Panc1 (cell line): ENCODE measurements at regions not wholly inside any gene's neighbourhood (a gene's known extent, or its start where the extent isn't known, plus 50 kb on each side); places are given as distances from the start of the nearest gene placed in this dataset.

Source experiments
- ATAC-seq: fragments of 200-7000 bp; cut with Tn5 transposase; 2 replicates; pipeline ENCODE4 v1.9.1; 2020; ENCODE audit warnings: mild to moderate bottlenecking, moderate library complexity
- BruUV-seq: library from RNA; stranded (reverse); fragments of 400-500 nt; replicated peaks from 2 replicates; lab custom pipeline; 2021; lab: Mats Ljungman, UMichigan
- CTCF ChIA-PET: fragments of 300-600 bp; sonication (Branson Sonifier 250); formaldehyde crosslinking; loops from one replicate; lab custom pipeline; 2022; ENCODE audit warnings: antibody characterized with exemption; lab: Charles Lee
- POLR2A ChIA-PET: fragments of 300-600 bp; sonication (Branson Sonifier 250); formaldehyde crosslinking; loops from one replicate; lab custom pipeline; 2022; ENCODE audit warnings: antibody characterized with exemption; lab: Charles Lee
- DNase-seq: peaks from one replicate; pipeline ENCODE4 v3.0.0-alpha.2; 2010; ENCODE audit warnings: low read depth, low spot score
- H3K27ac ChIP-seq: 2 replicates; pipeline ENCODE4 v1.5.1; 2011; ENCODE audit warnings: mild to moderate bottlenecking, low read length, inconsistent platforms
- H3K27me3 ChIP-seq: fragments of 200-500 bp; sonication (Bioruptor generic); 2 replicates; pipeline ENCODE4 v1.6.0; 2014; ENCODE audit warnings: low read length, inconsistent platforms; ENCODE audit not compliant: control insufficient read depth, insufficient read depth
- H3K36me3 ChIP-seq: fragments of 200-500 bp; sonication (Bioruptor generic); 2 replicates; pipeline ENCODE4 v1.5.1; 2014; ENCODE audit warnings: inconsistent platforms, mild to moderate bottlenecking, low read length, moderate library complexity; ENCODE audit not compliant: control insufficient read depth, insufficient read depth
- H3K4me1 ChIP-seq: 2 replicates; pipeline ENCODE4 v1.5.1; 2011; ENCODE audit warnings: inconsistent platforms, mild to moderate bottlenecking, low read length, moderate library complexity; ENCODE audit not compliant: control insufficient read depth, insufficient read depth
- H3K4me3 ChIP-seq, 2 experiments: 2 replicates each; pipeline ENCODE4 v1.5.1; 2011 to 2012; ENCODE audit warnings: low read depth in 2 of 2, low read length in 2 of 2, mild to moderate bottlenecking in 2 of 2, inconsistent platforms in 1 of 2, moderate library complexity in 1 of 2
- H3K9me3 ChIP-seq: fragments of 200-500 bp; sonication (Bioruptor generic); 2 replicates; pipeline ENCODE4 v1.5.1; 2014; ENCODE audit warnings: low read depth, mild to moderate bottlenecking, inconsistent platforms, low read length, moderate library complexity; ENCODE audit not compliant: control insufficient read depth, insufficient read depth
- CTCF ChIP-seq: fragments of 450-650 bp; IDR thresholded peaks from 2 replicates; pipeline ENCODE4 v1.5.1; 2017; ENCODE audit warnings: mild to moderate bottlenecking
- POLR2AphosphoS5 ChIP-seq: IDR thresholded peaks from 2 replicates; pipeline ENCODE4 v1.6.1; 2012; ENCODE audit warnings: mild to moderate bottlenecking, low read depth, low read length, moderate library complexity
- REST ChIP-seq, 2 experiments: IDR thresholded peaks; 2 replicates each; pipeline ENCODE4 v1.6.1; 2011 to 2012; ENCODE audit warnings: low read depth in 2 of 2, control low read depth in 1 of 2, low read length in 1 of 2, mild to moderate bottlenecking in 1 of 2, moderate library complexity in 1 of 2; ENCODE audit not compliant: insufficient read depth in 1 of 2
- SIN3A ChIP-seq: IDR thresholded peaks from 2 replicates; pipeline ENCODE4 v1.6.1; 2012; ENCODE audit warnings: low read depth, mild to moderate bottlenecking, low read length, moderate library complexity, borderline replicate concordance; ENCODE audit not compliant: insufficient read depth
- TCF7L2 ChIP-seq: IDR thresholded peaks from 2 replicates; pipeline ENCODE4 v1.6.1; 2011; ENCODE audit warnings: mild to moderate bottlenecking, low read depth, low read length, inconsistent platforms
- in situ Hi-C: cut with HindIII; loops from 2 replicates; pipeline ENCODE4 v1.10.0; 2016; ENCODE audit warnings: low sequenced_read_pairs, low pct_unique_long_range_greater_than_20kb
- intact Hi-C: fragments of 100-400 bp; cut with micrococcal nuclease; formaldehyde crosslinking; loops from one replicate; pipeline ENCODE4 v1.10.0; 2022; ENCODE audit not compliant: unreplicated experiment

- H3K27me3 ChIP-seq, result no peaks in the 10 kb centered on the region
- no peaks in the 10 kb centered on the region for H3K4me1 ChIP-seq
- no peaks in the 10 kb centered on the region for H3K9me3 ChIP-seq
- H3K27ac ChIP-seq, result no peak overlapping the region
- BruUV-seq, result no TSS peak
- intact Hi-C loops (no loop called here), in situ Hi-C loops (no loop called here)
- ATAC-seq (no peak), DNase-seq (no peak)
- no peak overlapping the region for H3K4me3 ChIP-seq
- TF ChIP-seq TCF7L2 (no peak), SIN3A (no peak), REST (IDR thresholded peaks at IDR 0.05; ENCODE audit: insufficient read depth in 1 of 2, low read depth in 2 of 2, low read length in 1 of 2) (no peak), POLR2AphosphoS5 (no peak), CTCF (no peak)
- no peaks in the 10 kb centered on the region for H3K36me3 ChIP-seq
- ChIA-PET CTCF (no interaction called here), POLR2A (no interaction called here)
Observed at GRCh38 chr18:32884543-32884942, 111.7 kb upstream of the KLHL14 start.

GRCh38 chr18:32881009-32881408 lies 108.2 kb upstream of the KLHL14 start:
- CTCF ChIA-PET, result no interaction called here
- no peaks in the 10 kb centered on the region for H3K9me3 ChIP-seq
- H3K4me1 ChIP-seq, result no peaks in the 10 kb centered on the region
- ATAC-seq (no peak), DNase-seq (no peak)
- H3K4me3 ChIP-seq, result no peak overlapping the region
- TF ChIP-seq REST (IDR thresholded peaks at IDR 0.05; ENCODE audit: insufficient read depth in 1 of 2, low read depth in 2 of 2, low read length in 1 of 2) (no peak), SIN3A (no peak), TCF7L2 (no peak), POLR2AphosphoS5 (no peak), CTCF (no peak)
- no peaks in the 10 kb centered on the region for H3K36me3 ChIP-seq
- H3K27me3 ChIP-seq, result no peaks in the 10 kb centered on the region
- no TSS peak for BruUV-seq
- intact Hi-C loops (no loop called here), in situ Hi-C loops (no loop called here)
- H3K27ac ChIP-seq, result no peak overlapping the region
- POLR2A ChIA-PET, result no interaction called here
